Neural cell (in vitro differentiated cells): ENCODE measurements at regions not wholly inside any gene's neighbourhood (a gene's known extent, or its start where the extent isn't known, plus 50 kb on each side); places are given as distances from the start of the nearest gene placed in this dataset.

Experiments used
- H2AFZ ChIP-seq: fragments of 200-600, 300-800 bp; sonication (generic), shearing (Covaris generic); 2 replicates; pipeline ENCODE4 v1.6.0; 2014; ENCODE audit warnings: low read depth, mild to moderate bottlenecking, antibody characterized with exemption, low read length, moderate library complexity
- H3F3A ChIP-seq: fragments of 200-600 bp; shearing (Covaris generic); 2 replicates; pipeline ENCODE4 v1.6.1; 2016; ENCODE audit warnings: mild to moderate bottlenecking, moderate library complexity, mixed read lengths, antibody characterized with exemption, low read length; ENCODE audit not compliant: insufficient read depth, poor library complexity, severe bottlenecking
- H3K27ac ChIP-seq: fragments of 200-600, 300-800 bp; sonication (generic), shearing (Covaris generic); 2 replicates; pipeline ENCODE4 v1.5.1; 2014; ENCODE audit warnings: mild to moderate bottlenecking, low read length, moderate library complexity
- H3K27me3 ChIP-seq: fragments of 300-800, 200-600 bp; sonication (generic), shearing (Covaris generic); 2 replicates; pipeline ENCODE4 v1.6.0; 2014; ENCODE audit warnings: mild to moderate bottlenecking, low read depth, low read length, moderate library complexity; ENCODE audit not compliant: insufficient read depth
- H3K36me3 ChIP-seq: fragments of 300-800, 200-600 bp; sonication (generic), shearing (Covaris generic); 2 replicates; pipeline ENCODE4 v1.5.1; 2014; ENCODE audit warnings: mild to moderate bottlenecking, antibody characterized with exemption, low read length, moderate library complexity; ENCODE audit not compliant: insufficient read depth
- H3K4me2 ChIP-seq: fragments of 300-800, 200-600 bp; sonication (generic), shearing (Covaris generic); 2 replicates; pipeline ENCODE4 v1.6.0; 2014; ENCODE audit warnings: mild to moderate bottlenecking, low read length
- H3K4me3 ChIP-seq: fragments of 300-800, 200-600 bp; sonication (generic), shearing (Covaris generic); 2 replicates; pipeline ENCODE4 v1.5.1; 2014; ENCODE audit warnings: mild to moderate bottlenecking, low read length, moderate library complexity
- H3K79me2 ChIP-seq: fragments of 200-600 bp; shearing (Covaris generic); replicated peaks from 2 replicates; pipeline ENCODE4 v1.6.0; 2014; ENCODE audit warnings: mild to moderate bottlenecking, low read length, moderate library complexity; ENCODE audit not compliant: insufficient read depth
- H3K9ac ChIP-seq: fragments of 300-800, 200-600 bp; sonication (generic), shearing (Covaris generic); 2 replicates; pipeline ENCODE4 v1.6.1; 2016; ENCODE audit warnings: mild to moderate bottlenecking, low read length, mixed read lengths
- H3K9me2 ChIP-seq: fragments of 200-600 bp; shearing (Covaris generic); 2 replicates; pipeline ENCODE4 v1.6.1; 2016; ENCODE audit warnings: mild to moderate bottlenecking, low read length, mixed read lengths; ENCODE audit not compliant: insufficient read depth
- H3K9me3 ChIP-seq: fragments of 200-600, 300-800 bp; sonication (generic), shearing (Covaris generic); 2 replicates; pipeline ENCODE4 v1.6.1; 2016; ENCODE audit warnings: mild to moderate bottlenecking, mixed run types, low read length, moderate library complexity, mixed read lengths
- H4K20me1 ChIP-seq: fragments of 200-600 bp; shearing (Covaris generic); 2 replicates; pipeline ENCODE4 v1.6.1; 2016; ENCODE audit warnings: mild to moderate bottlenecking, mixed run types; ENCODE audit not compliant: insufficient read depth
- EP300 ChIP-seq: fragments of 450-650 bp; conservative IDR thresholded peaks from 2 replicates; pipeline ENCODE4 v1.6.1; 2014; ENCODE audit warnings: antibody characterized with exemption, mild to moderate bottlenecking, moderate library complexity; ENCODE audit not compliant: poor library complexity, severe bottlenecking
- EZH2 ChIP-seq: fragments of 200-600, 300-800 bp; shearing (Covaris generic), sonication (generic); IDR thresholded peaks from 2 replicates; pipeline ENCODE4 v1.6.1; 2014; ENCODE audit warnings: antibody characterized with exemption, low read length, borderline replicate concordance, mild to moderate bottlenecking; ENCODE audit not compliant: insufficient read depth, poor library complexity, severe bottlenecking
- MXI1 ChIP-seq: fragments of 450-650 bp; conservative IDR thresholded peaks from 2 replicates; pipeline ENCODE4 v1.6.1; 2014; ENCODE audit warnings: antibody characterized with exemption, mild to moderate bottlenecking; ENCODE audit not compliant: poor library complexity, severe bottlenecking
- POLR2AphosphoS5 ChIP-seq: IDR thresholded peaks from 2 replicates; pipeline ENCODE4 v1.6.1; 2012
- RAD21 ChIP-seq: fragments of 450-650 bp; conservative IDR thresholded peaks from 2 replicates; pipeline ENCODE4 v1.6.1; 2014; ENCODE audit warnings: antibody characterized with exemption, mild to moderate bottlenecking, moderate library complexity
- SMC3 ChIP-seq: fragments of 450-650 bp; conservative IDR thresholded peaks from 2 replicates; pipeline ENCODE4 v1.6.1; 2014; ENCODE audit warnings: antibody characterized with exemption, mild to moderate bottlenecking, moderate library complexity; ENCODE audit not compliant: poor library complexity
- TAF1 ChIP-seq: IDR thresholded peaks from 2 replicates; pipeline ENCODE4 v1.6.1; 2012; ENCODE audit warnings: low read depth
- TF ChIP-seq, protein P1 (sequence below): fragments of 450-650 bp; IDR thresholded peaks from 2 replicates; pipeline ENCODE4 v1.5.1; 2014; ENCODE audit warnings: antibody characterized with exemption, mild to moderate bottlenecking, moderate library complexity; ENCODE audit not compliant: poor library complexity, severe bottlenecking
- TF ChIP-seq, protein P2 (sequence below): IDR thresholded peaks from 2 replicates; pipeline ENCODE4 v1.6.1; 2012; ENCODE audit warnings: borderline replicate concordance

DNA sequence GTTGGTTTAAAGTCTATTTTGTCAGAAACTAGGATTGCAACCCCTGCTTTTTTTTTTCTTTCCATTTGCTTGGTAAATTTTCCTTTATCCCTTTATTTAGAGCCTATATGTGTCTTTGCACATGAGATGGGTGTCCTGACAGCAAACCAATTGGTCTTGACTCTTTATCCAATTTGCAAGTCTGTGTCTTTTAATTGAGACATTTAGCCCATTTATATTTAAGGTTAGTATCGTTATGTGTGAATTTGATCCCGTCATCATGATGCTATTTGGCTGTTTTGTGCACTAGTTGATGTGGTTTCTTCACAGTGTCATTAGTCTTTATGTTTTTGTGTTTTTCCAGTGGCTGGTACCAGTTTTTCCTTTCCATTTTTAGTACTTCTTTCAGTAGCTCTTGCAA, 127.7 kb upstream of the ZNF267 start:
- H3K79me2 ChIP-seq = peaks cover 23% of the 10 kb centered on the region
- TF ChIP-seq, protein P1, sequence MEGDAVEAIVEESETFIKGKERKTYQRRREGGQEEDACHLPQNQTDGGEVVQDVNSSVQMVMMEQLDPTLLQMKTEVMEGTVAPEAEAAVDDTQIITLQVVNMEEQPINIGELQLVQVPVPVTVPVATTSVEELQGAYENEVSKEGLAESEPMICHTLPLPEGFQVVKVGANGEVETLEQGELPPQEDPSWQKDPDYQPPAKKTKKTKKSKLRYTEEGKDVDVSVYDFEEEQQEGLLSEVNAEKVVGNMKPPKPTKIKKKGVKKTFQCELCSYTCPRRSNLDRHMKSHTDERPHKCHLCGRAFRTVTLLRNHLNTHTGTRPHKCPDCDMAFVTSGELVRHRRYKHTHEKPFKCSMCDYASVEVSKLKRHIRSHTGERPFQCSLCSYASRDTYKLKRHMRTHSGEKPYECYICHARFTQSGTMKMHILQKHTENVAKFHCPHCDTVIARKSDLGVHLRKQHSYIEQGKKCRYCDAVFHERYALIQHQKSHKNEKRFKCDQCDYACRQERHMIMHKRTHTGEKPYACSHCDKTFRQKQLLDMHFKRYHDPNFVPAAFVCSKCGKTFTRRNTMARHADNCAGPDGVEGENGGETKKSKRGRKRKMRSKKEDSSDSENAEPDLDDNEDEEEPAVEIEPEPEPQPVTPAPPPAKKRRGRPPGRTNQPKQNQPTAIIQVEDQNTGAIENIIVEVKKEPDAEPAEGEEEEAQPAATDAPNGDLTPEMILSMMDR = no peak
- TF ChIP-seq RAD21 (no peak), TAF1 (no peak), EP300 (no peak), EZH2 (no peak)
- TF ChIP-seq, protein P2, sequence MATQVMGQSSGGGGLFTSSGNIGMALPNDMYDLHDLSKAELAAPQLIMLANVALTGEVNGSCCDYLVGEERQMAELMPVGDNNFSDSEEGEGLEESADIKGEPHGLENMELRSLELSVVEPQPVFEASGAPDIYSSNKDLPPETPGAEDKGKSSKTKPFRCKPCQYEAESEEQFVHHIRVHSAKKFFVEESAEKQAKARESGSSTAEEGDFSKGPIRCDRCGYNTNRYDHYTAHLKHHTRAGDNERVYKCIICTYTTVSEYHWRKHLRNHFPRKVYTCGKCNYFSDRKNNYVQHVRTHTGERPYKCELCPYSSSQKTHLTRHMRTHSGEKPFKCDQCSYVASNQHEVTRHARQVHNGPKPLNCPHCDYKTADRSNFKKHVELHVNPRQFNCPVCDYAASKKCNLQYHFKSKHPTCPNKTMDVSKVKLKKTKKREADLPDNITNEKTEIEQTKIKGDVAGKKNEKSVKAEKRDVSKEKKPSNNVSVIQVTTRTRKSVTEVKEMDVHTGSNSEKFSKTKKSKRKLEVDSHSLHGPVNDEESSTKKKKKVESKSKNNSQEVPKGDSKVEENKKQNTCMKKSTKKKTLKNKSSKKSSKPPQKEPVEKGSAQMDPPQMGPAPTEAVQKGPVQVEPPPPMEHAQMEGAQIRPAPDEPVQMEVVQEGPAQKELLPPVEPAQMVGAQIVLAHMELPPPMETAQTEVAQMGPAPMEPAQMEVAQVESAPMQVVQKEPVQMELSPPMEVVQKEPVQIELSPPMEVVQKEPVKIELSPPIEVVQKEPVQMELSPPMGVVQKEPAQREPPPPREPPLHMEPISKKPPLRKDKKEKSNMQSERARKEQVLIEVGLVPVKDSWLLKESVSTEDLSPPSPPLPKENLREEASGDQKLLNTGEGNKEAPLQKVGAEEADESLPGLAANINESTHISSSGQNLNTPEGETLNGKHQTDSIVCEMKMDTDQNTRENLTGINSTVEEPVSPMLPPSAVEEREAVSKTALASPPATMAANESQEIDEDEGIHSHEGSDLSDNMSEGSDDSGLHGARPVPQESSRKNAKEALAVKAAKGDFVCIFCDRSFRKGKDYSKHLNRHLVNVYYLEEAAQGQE = no peak
- H3K9me3 ChIP-seq = peaks cover 16% of the 10 kb centered on the region
- H3K4me2 ChIP-seq = no peak overlapping the region
- no peak overlapping the region for H3K27ac ChIP-seq
- H3F3A ChIP-seq = no peaks in the 10 kb centered on the region
- peaks cover 5% of the 10 kb centered on the region for H3K36me3 ChIP-seq
- H4K20me1 ChIP-seq = no peaks in the 10 kb centered on the region
- H3K9ac ChIP-seq = no peak overlapping the region
- H3K4me3 ChIP-seq = no peak overlapping the region
- H2AFZ ChIP-seq = no peak overlapping the region
- no peaks in the 10 kb centered on the region for H3K27me3 ChIP-seq
- H3K9me2 ChIP-seq = no peaks in the 10 kb centered on the region

DNA sequence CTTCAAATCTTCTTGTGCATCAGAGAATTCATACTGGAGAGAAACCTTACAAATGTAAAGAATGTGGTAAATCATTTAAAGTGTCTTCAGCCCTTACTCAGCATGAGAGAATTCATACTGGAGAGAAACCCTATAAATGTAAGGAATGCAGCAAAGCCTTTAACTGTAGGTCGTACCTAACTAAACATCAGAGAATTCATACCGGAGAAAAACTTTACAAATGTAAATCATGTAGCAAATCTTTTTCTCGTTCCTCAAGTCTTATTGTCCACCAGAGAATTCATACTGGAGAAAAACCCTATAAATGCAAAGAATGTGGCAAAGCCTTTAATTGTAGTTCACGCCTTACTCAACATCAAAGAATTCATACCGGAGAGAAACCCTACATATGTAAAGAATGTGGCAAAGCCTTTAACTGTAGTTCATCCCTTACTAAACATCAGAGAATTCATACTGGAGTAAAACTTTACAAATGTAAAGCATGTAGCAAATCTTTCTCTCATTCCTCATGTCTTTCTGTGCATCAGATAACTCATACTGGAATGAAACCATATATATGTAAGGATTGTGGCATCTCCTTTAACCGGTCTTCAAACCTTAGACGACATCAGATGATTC, 118.5 kb upstream of the ZNF267 start:
- H4K20me1 ChIP-seq = no peaks in the 10 kb centered on the region
- H3K27ac ChIP-seq = no peak overlapping the region
- no peak overlapping the region for H3K9ac ChIP-seq
- no peaks in the 10 kb centered on the region for H3K27me3 ChIP-seq
- peaks cover 34% of the 10 kb centered on the region for H3K9me3 ChIP-seq
- H3K4me2 ChIP-seq = no peak overlapping the region
- H2AFZ ChIP-seq = no peak overlapping the region
- H3F3A ChIP-seq = no peaks in the 10 kb centered on the region
- H3K4me3 ChIP-seq = no peak overlapping the region
- H3K79me2 ChIP-seq = peaks cover 19% of the 10 kb centered on the region
- H3K9me2 ChIP-seq = no peaks in the 10 kb centered on the region
- no peak for TF ChIP-seq POLR2AphosphoS5
- no peak for TF ChIP-seq EP300
- TF ChIP-seq, protein P1 = no peak
- TF ChIP-seq, protein P2 = no peak
- no peak for TF ChIP-seq EZH2
- no peak for TF ChIP-seq TAF1
- no peak for TF ChIP-seq RAD21
- no peak for TF ChIP-seq SMC3
- no peak for TF ChIP-seq MXI1
- peaks cover 23% of the 10 kb centered on the region for H3K36me3 ChIP-seq
